C4-2B (cell line): ENCODE measurements at regions not wholly inside any gene's neighbourhood (a gene's known extent, or its start where the extent isn't known, plus 50 kb on each side); places are given as distances from the start of the nearest gene placed in this dataset.

Experiments used
- ZFX ChIP-seq: fragments of 450-650 bp; IDR thresholded peaks from 2 replicates; pipeline ENCODE4 v1.6.1; 2017
- TF ChIP-seq, protein P1 (sequence below): fragments of 450-650 bp; conservative IDR thresholded peaks from 2 replicates; pipeline ENCODE4 v1.5.1; 2017; ENCODE audit warnings: mild to moderate bottlenecking

DNA sequence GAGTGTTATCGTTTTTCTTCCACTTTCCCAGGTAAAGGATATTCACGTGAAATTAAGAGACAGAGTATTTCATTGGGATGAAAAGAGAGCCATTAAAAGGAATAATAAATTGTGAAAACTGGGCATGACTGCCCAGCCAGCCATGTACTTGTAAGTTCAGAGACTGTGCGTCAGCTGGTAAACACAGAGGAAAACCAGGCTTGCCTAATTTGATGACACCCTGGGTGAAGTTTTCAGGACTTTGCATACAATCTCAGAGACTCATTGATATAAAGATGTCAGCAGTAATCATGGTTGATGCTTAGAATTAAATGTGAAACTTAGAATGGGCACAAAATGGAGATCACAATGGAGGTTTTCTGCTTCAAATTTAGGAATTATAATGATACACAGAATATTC is 153.5 kb upstream of the ZEB2 start:
- TF ChIP-seq, protein P1, sequence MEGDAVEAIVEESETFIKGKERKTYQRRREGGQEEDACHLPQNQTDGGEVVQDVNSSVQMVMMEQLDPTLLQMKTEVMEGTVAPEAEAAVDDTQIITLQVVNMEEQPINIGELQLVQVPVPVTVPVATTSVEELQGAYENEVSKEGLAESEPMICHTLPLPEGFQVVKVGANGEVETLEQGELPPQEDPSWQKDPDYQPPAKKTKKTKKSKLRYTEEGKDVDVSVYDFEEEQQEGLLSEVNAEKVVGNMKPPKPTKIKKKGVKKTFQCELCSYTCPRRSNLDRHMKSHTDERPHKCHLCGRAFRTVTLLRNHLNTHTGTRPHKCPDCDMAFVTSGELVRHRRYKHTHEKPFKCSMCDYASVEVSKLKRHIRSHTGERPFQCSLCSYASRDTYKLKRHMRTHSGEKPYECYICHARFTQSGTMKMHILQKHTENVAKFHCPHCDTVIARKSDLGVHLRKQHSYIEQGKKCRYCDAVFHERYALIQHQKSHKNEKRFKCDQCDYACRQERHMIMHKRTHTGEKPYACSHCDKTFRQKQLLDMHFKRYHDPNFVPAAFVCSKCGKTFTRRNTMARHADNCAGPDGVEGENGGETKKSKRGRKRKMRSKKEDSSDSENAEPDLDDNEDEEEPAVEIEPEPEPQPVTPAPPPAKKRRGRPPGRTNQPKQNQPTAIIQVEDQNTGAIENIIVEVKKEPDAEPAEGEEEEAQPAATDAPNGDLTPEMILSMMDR = no peak
- TF ChIP-seq ZFX = no peak
